Fibroblast of lung (primary cell): ENCODE measurements at regions not wholly inside any gene's neighbourhood (a gene's known extent, or its start where the extent isn't known, plus 50 kb on each side); places are given as distances from the start of the nearest gene placed in this dataset.

Experiments used
- EZH2 ChIP-seq: IDR thresholded peaks from 2 replicates; pipeline ENCODE4 v1.5.1; 2012; ENCODE audit warnings: low read length, control low read depth, mild to moderate bottlenecking; ENCODE audit errors: missing control alignments
- TF ChIP-seq, protein P1 (sequence below), 2 donors: IDR thresholded peaks in 1 of 2; conservative IDR thresholded peaks in 1 of 2; 1 replicate in 1 of 2; 2 replicates in 1 of 2; pipeline ENCODE4 v1.5.1; 2011 to 2012; ENCODE audit warnings: low read length in 2 of 2, control low read depth in 1 of 2, inconsistent platforms in 1 of 2, low read depth in 1 of 2, mild to moderate bottlenecking in 1 of 2

DNA sequence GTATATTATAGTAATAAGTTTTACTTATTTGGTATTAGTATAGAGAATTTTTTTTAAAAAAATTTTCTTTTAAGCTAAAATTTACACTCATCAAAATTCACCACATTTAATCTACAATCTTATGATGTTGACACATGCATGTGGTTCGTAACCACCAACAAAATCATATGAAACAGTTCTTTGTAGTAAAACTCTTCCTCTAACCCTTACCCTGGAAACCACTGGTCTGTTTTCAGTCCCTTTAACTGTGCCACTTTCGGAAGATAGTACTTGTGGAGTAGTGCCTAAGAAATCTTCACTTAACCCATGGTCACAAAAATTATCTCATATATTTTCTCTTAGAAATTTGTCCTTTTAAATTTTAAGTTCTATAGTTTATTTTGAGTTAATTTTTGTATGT lies 1498.8 kb downstream of the MAT2B start:
- TF ChIP-seq, protein P1, sequence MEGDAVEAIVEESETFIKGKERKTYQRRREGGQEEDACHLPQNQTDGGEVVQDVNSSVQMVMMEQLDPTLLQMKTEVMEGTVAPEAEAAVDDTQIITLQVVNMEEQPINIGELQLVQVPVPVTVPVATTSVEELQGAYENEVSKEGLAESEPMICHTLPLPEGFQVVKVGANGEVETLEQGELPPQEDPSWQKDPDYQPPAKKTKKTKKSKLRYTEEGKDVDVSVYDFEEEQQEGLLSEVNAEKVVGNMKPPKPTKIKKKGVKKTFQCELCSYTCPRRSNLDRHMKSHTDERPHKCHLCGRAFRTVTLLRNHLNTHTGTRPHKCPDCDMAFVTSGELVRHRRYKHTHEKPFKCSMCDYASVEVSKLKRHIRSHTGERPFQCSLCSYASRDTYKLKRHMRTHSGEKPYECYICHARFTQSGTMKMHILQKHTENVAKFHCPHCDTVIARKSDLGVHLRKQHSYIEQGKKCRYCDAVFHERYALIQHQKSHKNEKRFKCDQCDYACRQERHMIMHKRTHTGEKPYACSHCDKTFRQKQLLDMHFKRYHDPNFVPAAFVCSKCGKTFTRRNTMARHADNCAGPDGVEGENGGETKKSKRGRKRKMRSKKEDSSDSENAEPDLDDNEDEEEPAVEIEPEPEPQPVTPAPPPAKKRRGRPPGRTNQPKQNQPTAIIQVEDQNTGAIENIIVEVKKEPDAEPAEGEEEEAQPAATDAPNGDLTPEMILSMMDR (conservative IDR thresholded peaks at IDR 0.05 in 1 of 2, IDR thresholded peaks at IDR 0.05 in 1 of 2; ENCODE audit: low read depth in 1 of 2, low read length in 2 of 2) = no peak
- TF ChIP-seq EZH2 = no peak
